HepG2 (cell line): ENCODE measurements at regions not wholly inside any gene's neighbourhood (a gene's known extent, or its start where the extent isn't known, plus 50 kb on each side); places are given as distances from the start of the nearest gene placed in this dataset.

Experiments
- FOXP1 ChIP-seq, 2 experiments: fragments of 450-650 bp in 1 of 2; IDR thresholded peaks; 2 replicates each; pipeline ENCODE4 v1.6.1; 2017 to 2018; ENCODE audit warnings: antibody characterized with exemption in 1 of 2
- GPBP1L1 ChIP-seq: sonication (generic); formaldehyde crosslinking; IDR thresholded peaks from 2 replicates; pipeline ENCODE4 v1.5.0; 2020; ENCODE audit warnings: mild to moderate bottlenecking, missing genetic modification reagents
- HMG20A ChIP-seq: IDR thresholded peaks from 2 replicates; pipeline ENCODE4 v1.6.1; 2016; ENCODE audit warnings: borderline replicate concordance
- HOXA3 ChIP-seq: sonication (generic); formaldehyde crosslinking; IDR thresholded peaks from 2 replicates; pipeline ENCODE4 v1.5.0; 2020; ENCODE audit warnings: missing genetic modification reagents
- IKZF5 ChIP-seq: IDR thresholded peaks from 2 replicates; pipeline ENCODE4 v1.6.1; 2018; ENCODE audit warnings: missing genetic modification reagents, mild to moderate bottlenecking, missing compliant biosample characterization
- KDM1A ChIP-seq: IDR thresholded peaks from 2 replicates; pipeline ENCODE4 v1.6.1; 2016; ENCODE audit warnings: missing compliant biosample characterization
- KLF15 ChIP-seq: sonication (generic); formaldehyde crosslinking; IDR thresholded peaks from 2 replicates; pipeline ENCODE4 v1.8.1; 2023; ENCODE audit warnings: borderline replicate concordance, mild to moderate bottlenecking, inconsistent platforms, missing genetic modification reagents, mixed read lengths
- KLF16 ChIP-seq, 2 experiments: sonication (generic) in 1 of 2; formaldehyde crosslinking in 1 of 2; IDR thresholded peaks; 2 replicates each; pipeline versions ENCODE4 v1.6.1 to v1.8.0; 2016 to 2023; ENCODE audit warnings: missing genetic modification reagents in 2 of 2, missing compliant biosample characterization in 1 of 2
- LBX2 ChIP-seq: sonication (generic); formaldehyde crosslinking; IDR thresholded peaks from 2 replicates; pipeline ENCODE4 v1.5.0; 2020; ENCODE audit warnings: missing genetic modification reagents, mild to moderate bottlenecking, borderline replicate concordance
- MEIS1 ChIP-seq: sonication (generic); formaldehyde crosslinking; IDR thresholded peaks from 2 replicates; pipeline ENCODE4 v1.9.0; 2021; ENCODE audit warnings: mild to moderate bottlenecking, missing genetic modification reagents, moderate library complexity, borderline replicate concordance
- MLX ChIP-seq: IDR thresholded peaks from 2 replicates; pipeline ENCODE4 v1.6.1; 2016
- MXI1 ChIP-seq: IDR thresholded peaks from 3 replicates; pipeline ENCODE4 v1.6.1; 2012; ENCODE audit warnings: low read depth, low read length, inconsistent platforms, borderline replicate concordance
- NCOR1 ChIP-seq: fragments of 200-600 bp; sonication (generic); IDR thresholded peaks from 2 replicates; pipeline ENCODE4 v1.7.0; 2017; ENCODE audit warnings: antibody characterized with exemption, low read length, borderline replicate concordance
- PBX2 ChIP-seq: IDR thresholded peaks from 2 replicates; pipeline ENCODE4 v1.6.1; 2016; ENCODE audit warnings: control low read depth
- PHF21A ChIP-seq: sonication (generic); formaldehyde crosslinking; IDR thresholded peaks from 2 replicates; pipeline ENCODE4 v1.5.0; 2020; ENCODE audit warnings: mild to moderate bottlenecking, missing genetic modification reagents
- SALL1 ChIP-seq: sonication (generic); formaldehyde crosslinking; IDR thresholded peaks from 2 replicates; pipeline ENCODE4 v1.8.0; 2022; ENCODE audit warnings: mild to moderate bottlenecking, missing genetic modification reagents
- SOX13 ChIP-seq, 3 experiments: fragments of 450-650 bp in 1 of 3; sonication (generic) in 1 of 3; formaldehyde crosslinking in 1 of 3; IDR thresholded peaks in 2 of 3; conservative IDR thresholded peaks in 1 of 3; 2 replicates each; pipeline versions ENCODE4 v1.5.0 to v1.6.1; 2016 to 2020; ENCODE audit warnings: antibody characterized with exemption in 1 of 3, mild to moderate bottlenecking in 1 of 3, missing compliant biosample characterization in 1 of 3, missing genetic modification reagents in 1 of 3, moderate library complexity in 1 of 3
- TGIF2 ChIP-seq: IDR thresholded peaks from 2 replicates; pipeline ENCODE4 v1.6.1; 2016; ENCODE audit warnings: control low read depth, missing compliant biosample characterization
- ZBTB37 ChIP-seq: sonication (generic); formaldehyde crosslinking; IDR thresholded peaks from 2 replicates; pipeline ENCODE4 v1.4.0; 2020; ENCODE audit warnings: mild to moderate bottlenecking, missing genetic modification reagents
- ZNF24 ChIP-seq: fragments of 450-650 bp; IDR thresholded peaks from 2 replicates; pipeline ENCODE4 v1.6.1; 2017; ENCODE audit warnings: antibody characterized with exemption, mild to moderate bottlenecking
- ZNF513 ChIP-seq: sonication (generic); formaldehyde crosslinking; conservative IDR thresholded peaks from 2 replicates; pipeline ENCODE4 v1.5.0; 2020; ENCODE audit warnings: missing genetic modification reagents

GRCh38 chr5:38164776-38165399 lies 93.5 kb upstream of the EGFLAM start (continued):
- TF ChIP-seq PBX2 (CRISPR knock-in tag) (no peak), FOXP1 (IDR thresholded peaks at IDR 0.05) (0 out of 2 replicates have a peak, but pooled peaks have one; percentile 13), FOXP1 (CRISPR knock-in tag; IDR thresholded peaks at IDR 0.05) (peak; percentile 77), LBX2 (CRISPR knock-in tag) (no peak), PHF21A (peak; percentile 56), ZBTB37 (CRISPR knock-in tag) (no peak), MLX (CRISPR knock-in tag) (0 out of 2 replicates have a peak, but pooled peaks have one; percentile 22), HMG20A (CRISPR knock-in tag) (peak; percentile 92; the same call in 1 of the 2 replicates), IKZF5 (peak; percentile 61; the same call in 1 of the 2 replicates), SOX13 (IDR thresholded peaks at IDR 0.05) (peak; percentile 57), SOX13 (CRISPR knock-in tag; conservative IDR thresholded peaks at IDR 0.05 in 1 of 2, IDR thresholded peaks at IDR 0.05 in 1 of 2) (peak in 1 of 2 experiments; percentile 97; a peak in 2 of 4 replicates), MEIS1 (CRISPR knock-in tag) (peak; percentile 62; the same call in 1 of the 2 replicates), GPBP1L1 (CRISPR knock-in tag) (no peak), ZNF513 (CRISPR knock-in tag) (no peak), HOXA3 (CRISPR knock-in tag) (peak; percentile 12; the same call in 1 of the 2 replicates), ZNF24 (peak; percentile 53; the same call in 1 of the 2 replicates), TGIF2 (peak; percentile 72), SALL1 (CRISPR knock-in tag) (peak; percentile 79; the same call in 1 of the 2 replicates), NCOR1 (peak; percentile 55; the same call in 1 of the 2 replicates), MXI1 (no peak), KDM1A (CRISPR knock-in tag) (0 out of 2 replicates have a peak, but pooled peaks have one; percentile 15), KLF15 (CRISPR knock-in tag) (no peak), KLF16 (CRISPR knock-in tag; IDR thresholded peaks at IDR 0.05) (peak in 1 of 2 experiments; percentile 63; a peak in 1 of 4 replicates)
